Neural progenitor cell (in vitro differentiated cells): ENCODE measurements at regions not wholly inside any gene's neighbourhood (a gene's known extent, or its start where the extent isn't known, plus 50 kb on each side); places are given as distances from the start of the nearest gene placed in this dataset.

Experiments
- DNase-seq: peaks from one replicate; pipeline ENCODE4 v3.0.0-alpha.2; 2016; ENCODE audit warnings: low spot score
- H2AFZ ChIP-seq: fragments of 200-600 bp; sonication (generic); replicated peaks from 2 replicates; pipeline ENCODE4 v1.6.1; 2016; ENCODE audit warnings: antibody characterized with exemption
- H3F3A ChIP-seq: fragments of 200-600 bp; sonication (generic); 2 replicates; pipeline ENCODE4 v1.6.1; 2016; ENCODE audit warnings: antibody characterized with exemption, low read depth
- H3K27ac ChIP-seq: fragments of 200-600 bp; sonication (generic); 2 replicates; pipeline ENCODE4 v1.5.1; 2016; ENCODE audit warnings: mild to moderate bottlenecking
- H3K27me3 ChIP-seq: fragments of 200-600 bp; sonication (generic); 2 replicates; pipeline ENCODE4 v1.6.1; 2016; ENCODE audit warnings: mild to moderate bottlenecking, moderate library complexity
- H3K36me3 ChIP-seq: fragments of 200-600 bp; sonication (generic); 2 replicates; pipeline ENCODE4 v1.5.1; 2016
- H3K4me1 ChIP-seq: fragments of 200-600 bp; sonication (generic); 2 replicates; pipeline ENCODE4 v1.6.1; 2016; ENCODE audit warnings: mixed run types
- H3K4me2 ChIP-seq: fragments of 200-600 bp; sonication (generic); 2 replicates; pipeline ENCODE4 v1.6.1; 2016
- H3K4me3 ChIP-seq: fragments of 200-600 bp; sonication (generic); 2 replicates; pipeline ENCODE4 v1.5.1; 2016
- H3K79me2 ChIP-seq: fragments of 200-600 bp; sonication (generic); 2 replicates; pipeline ENCODE4 v1.6.1; 2016; ENCODE audit warnings: low read depth
- H3K9ac ChIP-seq: fragments of 200-600 bp; sonication (generic); 2 replicates; pipeline ENCODE4 v1.6.1; 2016
- H3K9me3 ChIP-seq: fragments of 200-600 bp; sonication (generic); 2 replicates; pipeline ENCODE4 v1.5.1; 2016; ENCODE audit warnings: low read depth
- H4K20me1 ChIP-seq: fragments of 200-600 bp; sonication (generic); 2 replicates; pipeline ENCODE4 v1.6.1; 2016; ENCODE audit warnings: low read depth
- H3K27ac Mint-ChIP-seq: 3 replicates; pipeline ENCODE4 v1.8.0; 2021; ENCODE audit warnings: mixed read lengths
- H3K27me3 Mint-ChIP-seq: 2 replicates; pipeline ENCODE4 v1.8.0; 2022; ENCODE audit warnings: low read depth, mild to moderate bottlenecking, inconsistent platforms, moderate library complexity, mixed read lengths; ENCODE audit not compliant: insufficient read depth
- H3K36me3 Mint-ChIP-seq: 3 replicates; pipeline ENCODE4 v1.8.0; 2021; ENCODE audit warnings: mixed read lengths
- H3K4me1 Mint-ChIP-seq: 3 replicates; pipeline ENCODE4 v1.8.0; 2021; ENCODE audit warnings: mixed read lengths
- H3K4me3 Mint-ChIP-seq: 3 replicates; pipeline ENCODE4 v1.8.0; 2021; ENCODE audit warnings: mild to moderate bottlenecking, moderate library complexity, mixed read lengths
- H3K9me3 Mint-ChIP-seq: 3 replicates; pipeline ENCODE4 v1.8.0; 2020; ENCODE audit warnings: mixed read lengths
- EZH2 ChIP-seq: fragments of 200-600 bp; sonication (generic); IDR thresholded peaks from 2 replicates; pipeline ENCODE4 v1.6.1; 2017; ENCODE audit warnings: antibody characterized with exemption, mild to moderate bottlenecking, moderate library complexity
- EZH2phosphoT487 ChIP-seq: fragments of 200-600 bp; sonication (generic); IDR thresholded peaks from 2 replicates; pipeline ENCODE4 v1.6.1; 2017; ENCODE audit warnings: antibody characterized with exemption
- TF ChIP-seq, protein P1 (sequence below): fragments of 200-600 bp; sonication (generic); IDR thresholded peaks from 2 replicates; pipeline ENCODE4 v1.5.1; 2017; ENCODE audit warnings: antibody characterized with exemption, mild to moderate bottlenecking

DNA sequence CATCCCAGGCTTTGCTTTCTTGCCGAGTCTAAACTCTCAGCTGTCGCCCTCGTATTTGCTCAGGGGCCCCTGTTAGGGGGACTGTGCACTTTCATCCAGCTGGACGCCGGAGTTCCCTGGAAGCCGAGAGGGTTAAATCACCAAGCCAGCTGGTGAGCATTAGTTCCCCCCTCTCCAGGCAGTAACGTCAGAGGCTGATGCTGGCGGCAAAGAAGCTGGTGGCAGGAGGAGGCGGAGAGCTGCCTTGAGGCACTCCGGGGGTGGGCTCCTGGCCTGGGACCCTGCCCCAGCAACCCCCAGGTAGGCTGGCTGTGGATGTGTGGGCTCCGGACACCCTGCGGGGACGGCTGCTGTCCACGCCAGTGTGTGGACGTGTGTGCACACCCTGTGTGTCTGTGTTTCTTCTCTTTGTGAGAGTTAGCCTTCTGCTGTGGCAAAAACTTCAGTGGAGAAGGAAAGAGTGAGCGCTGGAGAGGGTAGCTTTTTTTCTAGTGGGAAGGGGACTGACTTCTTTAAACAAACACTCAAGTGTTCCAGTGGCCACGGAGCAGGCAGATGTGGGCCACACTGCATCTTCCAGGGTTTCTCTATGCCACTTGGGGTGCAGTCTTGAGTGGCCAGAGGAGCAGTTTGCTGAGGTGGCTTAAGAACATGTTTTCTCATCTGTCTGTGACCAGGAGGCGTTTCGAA lies 84.7 kb downstream of the GLI2 start:
- Mint-ChIP-seq H3K4me3 (peak overlapping the region; percentile 58), H3K36me3 (peaks cover 10% of the 10 kb centered on the region), H3K27ac (peak overlapping the region; percentile 79), H3K4me1 (peaks cover 37% of the 10 kb centered on the region), H3K27me3 (peaks cover 3% of the 10 kb centered on the region), H3K9me3 (no peaks in the 10 kb centered on the region)
- DNase-seq, result peak; percentile 73
- H3K27ac ChIP-seq, result no peak overlapping the region
- no peaks in the 10 kb centered on the region for H3K36me3 ChIP-seq
- no peaks in the 10 kb centered on the region for H3K27me3 ChIP-seq
- H3K4me1 ChIP-seq, result peaks cover 20% of the 10 kb centered on the region
- TF ChIP-seq, protein P1, sequence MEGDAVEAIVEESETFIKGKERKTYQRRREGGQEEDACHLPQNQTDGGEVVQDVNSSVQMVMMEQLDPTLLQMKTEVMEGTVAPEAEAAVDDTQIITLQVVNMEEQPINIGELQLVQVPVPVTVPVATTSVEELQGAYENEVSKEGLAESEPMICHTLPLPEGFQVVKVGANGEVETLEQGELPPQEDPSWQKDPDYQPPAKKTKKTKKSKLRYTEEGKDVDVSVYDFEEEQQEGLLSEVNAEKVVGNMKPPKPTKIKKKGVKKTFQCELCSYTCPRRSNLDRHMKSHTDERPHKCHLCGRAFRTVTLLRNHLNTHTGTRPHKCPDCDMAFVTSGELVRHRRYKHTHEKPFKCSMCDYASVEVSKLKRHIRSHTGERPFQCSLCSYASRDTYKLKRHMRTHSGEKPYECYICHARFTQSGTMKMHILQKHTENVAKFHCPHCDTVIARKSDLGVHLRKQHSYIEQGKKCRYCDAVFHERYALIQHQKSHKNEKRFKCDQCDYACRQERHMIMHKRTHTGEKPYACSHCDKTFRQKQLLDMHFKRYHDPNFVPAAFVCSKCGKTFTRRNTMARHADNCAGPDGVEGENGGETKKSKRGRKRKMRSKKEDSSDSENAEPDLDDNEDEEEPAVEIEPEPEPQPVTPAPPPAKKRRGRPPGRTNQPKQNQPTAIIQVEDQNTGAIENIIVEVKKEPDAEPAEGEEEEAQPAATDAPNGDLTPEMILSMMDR, result no peak
- TF ChIP-seq EZH2 (no peak), EZH2phosphoT487 (no peak)
- H3K79me2 ChIP-seq, result peaks cover 35% of the 10 kb centered on the region
- peaks cover 100% of the 10 kb centered on the region for H4K20me1 ChIP-seq
- H2AFZ ChIP-seq, result no peak overlapping the region
- no peak overlapping the region for H3K4me3 ChIP-seq
- peaks cover 7% of the 10 kb centered on the region for H3F3A ChIP-seq
- H3K9me3 ChIP-seq, result no peaks in the 10 kb centered on the region
- no peak overlapping the region for H3K9ac ChIP-seq
- H3K4me2 ChIP-seq, result peak overlapping the region; percentile 48

DNA sequence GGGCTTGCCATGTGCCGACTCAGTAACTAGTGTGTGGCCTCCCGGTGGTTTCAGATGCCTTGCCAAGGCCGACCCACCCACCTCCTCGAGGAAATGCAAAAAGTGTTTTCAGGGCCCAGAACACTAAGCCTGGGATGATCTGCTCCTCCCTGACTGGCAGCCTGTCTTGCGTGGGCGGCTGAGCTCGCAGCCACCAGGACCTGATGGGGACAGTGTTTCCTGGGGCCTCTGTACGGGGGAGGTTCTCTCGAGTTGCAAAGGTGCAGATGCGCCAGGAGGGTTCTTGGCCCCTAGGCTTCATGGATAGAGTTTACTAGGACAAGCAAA lies 85.2 kb downstream of the GLI2 start:
- peaks cover 20% of the 10 kb centered on the region for H3K4me1 ChIP-seq
- peaks cover 35% of the 10 kb centered on the region for H3K79me2 ChIP-seq
- H3K27me3 Mint-ChIP-seq, result peaks cover 4% of the 10 kb centered on the region
- DNase-seq, result no peak
- peaks cover 7% of the 10 kb centered on the region for H3K36me3 Mint-ChIP-seq
- H3K4me3 Mint-ChIP-seq, result peak overlapping the region; percentile 58
- H3K4me1 Mint-ChIP-seq, result peaks cover 42% of the 10 kb centered on the region
- H3K9me3 ChIP-seq, result no peaks in the 10 kb centered on the region
- no peaks in the 10 kb centered on the region for H3K36me3 ChIP-seq
- peak overlapping the region; percentile 48 for H3K4me2 ChIP-seq
- TF ChIP-seq EZH2phosphoT487, result no peak
- TF ChIP-seq, protein P1, result no peak
- TF ChIP-seq EZH2, result no peak
- H3K9me3 Mint-ChIP-seq, result no peaks in the 10 kb centered on the region
- no peaks in the 10 kb centered on the region for H3K27me3 ChIP-seq
- H3K9ac ChIP-seq, result no peak overlapping the region
- peaks cover 7% of the 10 kb centered on the region for H3F3A ChIP-seq
- peaks cover 100% of the 10 kb centered on the region for H4K20me1 ChIP-seq
- peak overlapping the region; percentile 79 for H3K27ac Mint-ChIP-seq
- H3K4me3 ChIP-seq, result no peak overlapping the region
- H3K27ac ChIP-seq, result no peak overlapping the region
- H2AFZ ChIP-seq, result no peak overlapping the region

DNA sequence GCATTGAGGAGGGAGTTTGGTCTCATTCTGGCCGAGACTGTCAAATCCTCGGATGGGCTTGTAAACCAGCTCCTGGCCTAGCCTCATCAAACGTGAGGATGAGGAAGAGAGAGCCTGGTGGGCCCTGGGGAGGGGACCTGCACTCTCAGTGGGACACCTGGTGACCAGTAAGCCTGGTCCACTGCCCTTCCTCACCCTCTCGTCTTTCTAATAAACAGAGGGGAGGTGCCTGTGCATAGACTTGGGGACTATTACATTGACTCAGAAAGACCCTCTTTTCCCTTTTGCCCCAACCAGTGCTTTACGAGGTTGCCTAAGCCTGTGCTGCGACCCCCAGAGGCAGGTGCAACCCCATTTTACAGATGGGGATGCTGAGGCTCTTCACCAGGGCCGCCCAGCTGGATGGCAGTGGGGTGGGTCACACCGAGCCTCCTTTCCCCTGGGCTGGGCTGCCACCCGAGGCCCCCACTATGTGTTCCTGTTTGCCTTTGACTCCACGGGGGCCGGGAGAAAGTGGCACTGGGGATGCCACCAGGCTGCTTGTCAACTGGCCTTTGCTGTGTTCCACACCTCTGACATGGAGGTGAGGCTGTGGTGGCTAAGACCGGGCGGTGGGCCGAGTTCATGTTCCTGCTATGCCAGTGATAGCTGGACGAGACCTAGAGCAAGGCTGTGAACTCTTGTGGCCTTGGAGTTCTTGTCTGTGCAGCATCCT lies 85.9 kb downstream of the GLI2 start:
- Histone ChIP-seq H2AFZ (no peak overlapping the region), H3K4me2 (no peak overlapping the region), H3F3A (peaks cover 7% of the 10 kb centered on the region), H4K20me1 (peaks cover 100% of the 10 kb centered on the region), H3K9me3 (no peaks in the 10 kb centered on the region), H3K9ac (no peak overlapping the region), H3K27ac (no peak overlapping the region), H3K79me2 (peaks cover 40% of the 10 kb centered on the region), H3K27me3 (no peaks in the 10 kb centered on the region), H3K4me1 (peaks cover 20% of the 10 kb centered on the region), H3K36me3 (no peaks in the 10 kb centered on the region), H3K4me3 (no peak overlapping the region)
- H3K27ac Mint-ChIP-seq, result no peak overlapping the region
- TF ChIP-seq EZH2phosphoT487 (no peak), EZH2 (no peak)
- TF ChIP-seq, protein P1, result no peak
- peaks cover 4% of the 10 kb centered on the region for H3K27me3 Mint-ChIP-seq
- H3K9me3 Mint-ChIP-seq, result no peaks in the 10 kb centered on the region
- DNase-seq, result no peak
- peak overlapping the region; percentile 26 for H3K4me3 Mint-ChIP-seq
- H3K36me3 Mint-ChIP-seq, result peaks cover 7% of the 10 kb centered on the region
- peaks cover 44% of the 10 kb centered on the region for H3K4me1 Mint-ChIP-seq
